AG04449 (cell line): ENCODE measurements at regions not wholly inside any gene's neighbourhood (a gene's known extent, or its start where the extent isn't known, plus 50 kb on each side); places are given as distances from the start of the nearest gene placed in this dataset.
A peak's percentile ranks its signal among the peaks of the same experiment; 100 is the strongest.

ENCODE experiments used
- CTCF ChIA-PET: fragments of 350-600 bp; formaldehyde crosslinking; extraction: SDS; loops from one replicate; lab custom pipeline; 2021; ENCODE audit warnings: antibody characterized with exemption; lab: Yijun Ruan, JAX
- POLR2A ChIA-PET: fragments of 400-600, 350-600 bp; formaldehyde crosslinking; extraction: SDS; loops from one replicate; lab custom pipeline; 2020; ENCODE audit warnings: antibody characterized with exemption, inconsistent platforms; lab: Yijun Ruan, JAX
- DNase-seq: peaks from one replicate; pipeline ENCODE4 v3.0.0-alpha.2; 2010; ENCODE audit warnings: low read depth, low spot score
- H3K4me3 ChIP-seq: 2 replicates; pipeline ENCODE4 v1.5.1; 2011; ENCODE audit warnings: low read depth, mild to moderate bottlenecking, control low read depth, low read length
- TF ChIP-seq, protein P1 (sequence below): IDR thresholded peaks from one replicate; pipeline ENCODE4 v1.5.1; 2011; ENCODE audit warnings: mild to moderate bottlenecking, moderate library complexity, low read length, control low read depth, inconsistent platforms; ENCODE audit not compliant: insufficient read depth; ENCODE audit errors: missing control alignments

DNA sequence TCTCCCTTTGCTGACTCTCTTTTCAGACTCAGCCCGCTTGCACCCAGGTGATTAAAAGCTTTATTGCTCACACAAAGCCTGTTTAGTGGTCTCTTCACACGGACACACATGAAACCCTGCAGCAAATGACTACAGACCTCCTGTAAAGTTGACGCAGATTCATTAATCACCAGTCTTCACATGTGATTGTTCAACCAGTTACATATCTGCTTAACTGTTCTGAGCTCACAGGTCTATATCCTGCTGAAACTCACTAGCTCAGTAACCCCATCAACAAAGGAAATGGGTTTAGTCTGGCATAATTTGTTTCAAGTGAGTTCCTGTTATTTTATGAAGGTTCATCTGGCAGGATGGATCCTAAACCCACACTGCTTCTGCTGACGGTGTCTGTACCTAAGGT, 68.4 kb upstream of the GJA8 start:
- DNase-seq = no peak
- no peak overlapping the region for H3K4me3 ChIP-seq
- TF ChIP-seq, protein P1, sequence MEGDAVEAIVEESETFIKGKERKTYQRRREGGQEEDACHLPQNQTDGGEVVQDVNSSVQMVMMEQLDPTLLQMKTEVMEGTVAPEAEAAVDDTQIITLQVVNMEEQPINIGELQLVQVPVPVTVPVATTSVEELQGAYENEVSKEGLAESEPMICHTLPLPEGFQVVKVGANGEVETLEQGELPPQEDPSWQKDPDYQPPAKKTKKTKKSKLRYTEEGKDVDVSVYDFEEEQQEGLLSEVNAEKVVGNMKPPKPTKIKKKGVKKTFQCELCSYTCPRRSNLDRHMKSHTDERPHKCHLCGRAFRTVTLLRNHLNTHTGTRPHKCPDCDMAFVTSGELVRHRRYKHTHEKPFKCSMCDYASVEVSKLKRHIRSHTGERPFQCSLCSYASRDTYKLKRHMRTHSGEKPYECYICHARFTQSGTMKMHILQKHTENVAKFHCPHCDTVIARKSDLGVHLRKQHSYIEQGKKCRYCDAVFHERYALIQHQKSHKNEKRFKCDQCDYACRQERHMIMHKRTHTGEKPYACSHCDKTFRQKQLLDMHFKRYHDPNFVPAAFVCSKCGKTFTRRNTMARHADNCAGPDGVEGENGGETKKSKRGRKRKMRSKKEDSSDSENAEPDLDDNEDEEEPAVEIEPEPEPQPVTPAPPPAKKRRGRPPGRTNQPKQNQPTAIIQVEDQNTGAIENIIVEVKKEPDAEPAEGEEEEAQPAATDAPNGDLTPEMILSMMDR = no peak
- ChIA-PET POLR2A (no interaction called here), CTCF (no interaction called here)

DNA sequence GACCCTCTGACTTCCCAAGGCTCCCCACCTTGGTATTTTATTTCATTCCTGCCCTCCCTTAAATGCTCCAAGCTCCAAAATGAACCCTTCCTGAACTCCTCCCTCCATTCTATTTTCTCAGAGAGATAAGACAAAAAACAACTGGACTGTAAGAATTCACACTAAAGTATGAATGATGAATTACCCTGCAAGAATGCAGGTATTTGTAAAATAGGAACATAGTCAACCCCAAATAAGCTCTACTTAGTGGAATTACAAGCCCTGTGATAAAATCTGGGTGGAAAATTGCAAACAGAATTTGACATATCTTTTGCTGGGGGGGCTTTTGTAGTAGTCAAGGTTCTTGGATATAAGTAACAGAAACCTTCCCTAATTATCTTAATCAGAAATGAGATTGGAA, 67.8 kb upstream of the GJA8 start:
- CTCF ChIA-PET = no interaction called here
- POLR2A ChIA-PET = no interaction called here
- DNase-seq = no peak
- no peak overlapping the region for H3K4me3 ChIP-seq
- TF ChIP-seq, protein P1 = no peak

DNA sequence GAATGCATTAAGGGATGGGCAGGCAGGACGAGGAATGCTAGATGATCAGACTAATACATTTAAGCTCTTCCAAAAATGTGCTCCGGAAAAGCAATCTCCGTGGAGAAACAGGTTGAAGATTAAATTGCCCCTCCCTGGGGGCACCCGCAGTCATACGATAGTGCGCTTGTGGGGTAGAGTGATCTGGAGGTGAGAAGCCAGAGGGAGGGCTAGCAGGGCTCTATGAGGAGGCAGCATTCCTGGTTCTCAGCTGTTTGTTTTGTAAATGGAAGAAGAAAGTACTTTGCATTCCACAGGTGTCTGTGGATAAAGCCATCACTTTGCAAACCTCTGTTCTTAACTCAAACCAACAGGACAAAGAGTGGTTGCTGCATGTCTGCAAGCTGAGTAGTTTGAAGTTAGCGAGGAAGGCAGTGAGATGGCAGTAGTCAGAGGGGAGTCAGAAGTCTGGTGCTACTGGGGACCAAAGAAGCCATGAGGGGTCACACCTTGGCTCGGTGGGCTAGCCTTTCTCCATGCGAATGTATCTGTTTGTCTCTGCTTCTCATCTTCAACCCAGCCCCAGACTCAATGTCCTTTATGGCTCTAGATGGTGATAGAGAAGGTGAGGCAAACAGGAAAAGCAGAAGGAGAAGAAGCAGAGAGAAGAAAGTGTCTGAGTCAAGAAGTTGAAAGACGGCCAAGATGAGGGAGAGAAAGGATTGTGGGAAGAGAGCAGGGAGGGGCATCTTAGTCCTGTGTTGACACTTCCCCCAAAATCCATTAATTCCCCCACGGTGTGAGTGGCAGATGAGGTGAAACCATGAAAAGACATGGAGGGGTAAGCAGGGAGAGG, 65.2 kb upstream of the GJA8 start:
- ChIA-PET CTCF (no interaction called here), POLR2A (no interaction called here)
- TF ChIP-seq, protein P1 = no peak
- H3K4me3 ChIP-seq = no peak overlapping the region
- DNase-seq = no peak

DNA sequence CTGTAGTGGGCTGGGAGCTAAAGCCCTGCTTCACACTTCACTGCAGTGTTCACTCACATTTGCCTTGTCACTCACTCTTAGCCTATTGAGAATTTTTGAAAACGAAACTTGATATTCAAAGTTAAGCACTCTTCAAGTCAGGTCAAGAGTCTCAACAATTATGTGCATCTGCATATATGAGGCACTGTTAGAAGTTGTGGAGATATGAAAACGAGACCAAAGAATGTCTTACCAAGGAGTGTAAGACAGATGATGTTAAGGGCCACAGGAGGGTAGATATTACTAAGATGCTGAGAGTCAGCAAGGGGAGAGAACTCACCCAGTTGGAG, 64.7 kb upstream of the GJA8 start:
- ChIA-PET CTCF (no interaction called here), POLR2A (no interaction called here)
- no peak for DNase-seq
- TF ChIP-seq, protein P1 = no peak
- no peak overlapping the region for H3K4me3 ChIP-seq

DNA sequence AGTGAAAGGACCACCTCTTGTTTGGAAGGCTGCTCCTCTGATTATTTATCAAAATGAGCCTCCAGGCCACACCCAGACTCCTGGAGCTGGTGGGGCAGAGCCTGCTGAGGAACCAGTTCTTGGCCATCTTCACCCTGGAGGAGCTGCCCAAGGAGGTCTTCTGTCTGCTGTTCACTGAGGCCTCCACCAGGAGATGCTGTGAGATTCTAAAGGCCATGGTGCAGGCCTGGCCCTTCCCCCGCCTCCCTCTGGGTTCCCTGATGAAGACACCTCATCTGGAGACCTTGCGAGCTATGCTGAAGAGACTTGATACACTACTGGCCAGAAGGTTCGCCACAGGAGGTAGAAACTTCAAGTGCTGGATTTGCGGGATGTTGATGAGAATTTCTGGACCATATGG, 61.7 kb upstream of the GJA8 start:
- H3K4me3 ChIP-seq = no peak overlapping the region
- no peak for DNase-seq
- TF ChIP-seq, protein P1 = peak; percentile 8
- POLR2A ChIA-PET = no interaction called here
- CTCF ChIA-PET = interaction anchor here (2.3 kb wide), 1 partner anchor 52 kb away, joined by 7 read pairs; no protein-coding TSS in a partner anchor

DNA sequence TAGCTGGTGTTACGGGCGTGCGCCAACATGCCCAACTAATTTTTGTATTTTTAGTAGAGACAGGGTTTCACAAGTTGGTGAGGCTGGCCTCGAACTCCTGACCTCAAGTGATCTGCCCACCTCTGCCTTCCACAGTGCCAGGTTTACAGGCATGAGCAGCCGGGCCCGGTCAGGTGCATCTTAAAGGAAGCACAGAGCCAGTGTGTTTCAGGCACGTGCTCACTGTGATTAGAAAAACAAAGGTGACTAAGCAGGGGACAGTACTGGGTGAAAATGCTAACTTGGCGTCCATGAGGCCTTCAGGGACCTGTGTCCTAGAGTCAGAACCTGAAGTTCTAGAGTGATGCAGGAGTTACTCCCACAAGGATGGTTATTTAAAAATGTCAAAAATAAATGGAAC, 60.0 kb upstream of the GJA8 start:
- TF ChIP-seq, protein P1 = no peak
- no peak for DNase-seq
- H3K4me3 ChIP-seq = no peak overlapping the region
- ChIA-PET CTCF (no interaction called here), POLR2A (no interaction called here)
